Ovary (tissue), 7 donors: ENCODE measurements at regions not wholly inside any gene's neighbourhood (a gene's known extent, or its start where the extent isn't known, plus 50 kb on each side); places are given as distances from the start of the nearest gene placed in this dataset.

Experiments
- DNase-seq, 5 donors: peaks; one replicate each; pipeline ENCODE4 v3.0.0-alpha.2; 2019 to 2020
- H3K27ac ChIP-seq, 2 donors: fragments of 200-600 bp; one replicate each; pipeline versions ENCODE4 v1.5.1 to v1.8.0; 2019 to 2022
- H3K27me3 ChIP-seq: fragments of 200-600 bp; one replicate; pipeline ENCODE4 v1.8.0; 2022
- H3K36me3 ChIP-seq: fragments of 200-600 bp; sonication (generic); one replicate; pipeline ENCODE4 v1.5.1; 2019
- H3K4me1 ChIP-seq: one replicate; pipeline ENCODE4 v1.8.1; 2013; ENCODE audit warnings: mild to moderate bottlenecking, moderate library complexity; ENCODE audit not compliant: insufficient read depth
- H3K4me3 ChIP-seq: fragments of 200-600 bp; sonication (generic); one replicate; pipeline ENCODE4 v1.5.1; 2017
- H3K9me3 ChIP-seq, 2 donors: fragments of 200-600 bp in 1 of 2; sonication (generic) in 1 of 2; one replicate each; pipeline versions ENCODE4 v1.5.1 to v1.8.1; 2013 to 2019; ENCODE audit warnings: mild to moderate bottlenecking in 1 of 2, moderate library complexity in 1 of 2
- EP300 ChIP-seq: sonication (generic); formaldehyde crosslinking; IDR thresholded peaks from one replicate; pipeline ENCODE4 v1.6.1; 2017; ENCODE audit warnings: antibody characterized with exemption
- POLR2A ChIP-seq: fragments of 450-650 bp; IDR thresholded peaks from one replicate; pipeline ENCODE4 v1.6.1; 2017; ENCODE audit warnings: antibody characterized with exemption, mild to moderate bottlenecking, moderate library complexity
- WGBS, 3 donors: extraction: QIAGEN DNeasy Blood & Tissue Kit in 1 of 3; methylation state at CpG; one replicate each; pipeline versions ENCODE4 v1.1.5 to v1.1.7; 2013 to 2017; 5-methylcytosine and 5-hydroxymethylcytosine counted together
- intact Hi-C, 4 donors: fragments of 100-400 bp; cut with DNase I; formaldehyde crosslinking; loops; one replicate each; pipeline versions ENCODE4 v1.11.0 to v1.15.1; 2022 to 2023
- TF ChIP-seq, protein P1 (sequence below), 3 donors: fragments of 450-650 bp in 2 of 3; fragments of 200-600 bp in 1 of 3; IDR thresholded peaks; one replicate each; pipeline versions ENCODE4 v1.5.1 to v1.8.0; 2016 to 2022; ENCODE audit warnings: antibody characterized with exemption in 3 of 3, mild to moderate bottlenecking in 1 of 3
- donor health status: DM: no; HTN: no; CAD: no; lungs with moderate emphysema.
- donor health status: DM: no; HTN: no; CAD: no.
- donor health status: Bipolar disorder and iron deficiency.
- donor health status: DM: no; HTN: no; CAD: no.
- donor health status: DM: yes; HTN: yes; CAD: no.

DNA sequence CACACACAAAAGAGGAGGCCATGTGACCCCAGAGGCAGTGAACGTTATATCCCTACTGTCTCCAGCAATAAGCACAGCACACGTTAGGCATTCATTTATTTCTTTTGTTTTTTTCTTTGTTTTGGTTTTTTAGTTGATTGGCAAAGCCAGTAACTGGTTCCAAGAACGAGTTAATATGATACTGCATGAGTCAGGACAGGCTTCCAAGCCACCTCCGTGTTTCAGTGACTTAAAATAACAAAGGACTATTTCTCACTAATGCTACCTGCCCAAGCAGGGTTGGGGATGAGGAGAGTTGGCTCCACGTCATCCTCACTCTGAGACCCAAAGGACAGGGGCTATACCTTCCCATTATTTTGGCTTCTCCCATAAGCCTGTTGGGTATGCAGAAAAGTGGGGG lies 130.5 kb downstream of the ST8SIA2 start:
- H3K36me3 ChIP-seq, result no peaks in the 10 kb centered on the region
- no peaks in the 10 kb centered on the region for H3K27me3 ChIP-seq
- H3K27ac ChIP-seq, result no peak overlapping the region
- intact Hi-C loops, result loop anchor here (5.0 to 10.0 kb wide), 5 partner anchors 158 to 191 kb away; no protein-coding TSS in a partner anchor
- TF ChIP-seq POLR2A, result no peak
- TF ChIP-seq EP300, result no peak
- TF ChIP-seq, protein P1, sequence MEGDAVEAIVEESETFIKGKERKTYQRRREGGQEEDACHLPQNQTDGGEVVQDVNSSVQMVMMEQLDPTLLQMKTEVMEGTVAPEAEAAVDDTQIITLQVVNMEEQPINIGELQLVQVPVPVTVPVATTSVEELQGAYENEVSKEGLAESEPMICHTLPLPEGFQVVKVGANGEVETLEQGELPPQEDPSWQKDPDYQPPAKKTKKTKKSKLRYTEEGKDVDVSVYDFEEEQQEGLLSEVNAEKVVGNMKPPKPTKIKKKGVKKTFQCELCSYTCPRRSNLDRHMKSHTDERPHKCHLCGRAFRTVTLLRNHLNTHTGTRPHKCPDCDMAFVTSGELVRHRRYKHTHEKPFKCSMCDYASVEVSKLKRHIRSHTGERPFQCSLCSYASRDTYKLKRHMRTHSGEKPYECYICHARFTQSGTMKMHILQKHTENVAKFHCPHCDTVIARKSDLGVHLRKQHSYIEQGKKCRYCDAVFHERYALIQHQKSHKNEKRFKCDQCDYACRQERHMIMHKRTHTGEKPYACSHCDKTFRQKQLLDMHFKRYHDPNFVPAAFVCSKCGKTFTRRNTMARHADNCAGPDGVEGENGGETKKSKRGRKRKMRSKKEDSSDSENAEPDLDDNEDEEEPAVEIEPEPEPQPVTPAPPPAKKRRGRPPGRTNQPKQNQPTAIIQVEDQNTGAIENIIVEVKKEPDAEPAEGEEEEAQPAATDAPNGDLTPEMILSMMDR (IDR thresholded peaks at IDR 0.05), result no peak
- WGBS, 3 donors, result 56 to 70% (median 59%) methylated on average over 5 of the region's 5 CpGs
- peaks cover 3% of the 10 kb centered on the region for H3K4me1 ChIP-seq
- no peaks in the 10 kb centered on the region for H3K9me3 ChIP-seq
- H3K4me3 ChIP-seq, result no peak overlapping the region
- no peak for DNase-seq

DNA sequence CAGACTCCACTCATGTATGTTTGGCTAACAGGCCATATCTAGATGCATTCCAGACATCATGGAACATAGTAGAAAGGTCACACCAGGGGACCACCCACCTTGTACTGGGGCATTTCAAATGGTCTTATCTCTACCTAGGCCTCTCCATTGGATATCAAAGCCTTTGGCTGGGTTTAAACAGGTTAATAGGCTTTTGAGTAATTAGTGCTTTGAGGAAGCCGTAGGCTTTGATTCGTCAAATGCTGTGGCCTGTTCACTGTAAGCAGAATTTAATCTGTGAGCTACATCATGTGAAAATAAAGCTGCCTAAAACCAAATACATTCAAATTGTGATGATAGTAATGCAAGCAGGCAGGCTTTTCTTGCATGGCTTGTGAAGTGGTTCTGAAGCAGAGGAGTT lies 129.5 kb downstream of the ST8SIA2 start:
- H3K27me3 ChIP-seq, result no peaks in the 10 kb centered on the region
- intact Hi-C loops, result loop anchor here (5.0 to 10.0 kb wide), 5 partner anchors 159 to 192 kb away; no protein-coding TSS in a partner anchor
- WGBS, 3 donors, result 95 to 97% (median 95%) methylated on average over 2 of the region's 2 CpGs

DNA sequence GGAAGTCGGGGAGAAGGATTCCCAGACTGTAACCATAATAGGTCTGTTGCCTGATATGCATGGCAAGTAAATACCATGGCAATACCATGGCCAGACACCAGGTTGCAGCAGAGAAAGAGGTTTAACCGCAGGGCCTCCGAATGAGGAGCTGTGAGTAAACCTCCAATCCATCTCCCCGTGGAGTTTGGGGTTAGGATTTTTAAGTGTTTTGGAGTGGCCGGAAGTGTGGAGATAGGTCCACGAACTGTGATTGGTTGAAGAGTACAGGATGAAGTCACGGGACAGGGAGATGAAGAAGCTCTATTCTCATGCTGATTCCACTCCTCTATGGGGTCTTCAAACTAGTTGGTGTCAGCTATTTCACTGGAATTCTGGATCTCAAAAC lies 127.9 kb downstream of the ST8SIA2 start:
- peak; percentile 81 to 92 (median 83) for DNase-seq
- Histone ChIP-seq H3K36me3 (no peaks in the 10 kb centered on the region), H3K9me3 (no peaks in the 10 kb centered on the region), H3K27me3 (no peaks in the 10 kb centered on the region), H3K4me1 (no peaks in the 10 kb centered on the region), H3K27ac (no peak overlapping the region), H3K4me3 (no peak overlapping the region)
- intact Hi-C loops, result loop anchor here (5.0 to 10.0 kb wide), 5 partner anchors 161 to 193 kb away; no protein-coding TSS in a partner anchor
- WGBS, 3 donors, result 0 to 2% (median 1%) methylated on average over 7 of the region's 7 CpGs
- TF ChIP-seq POLR2A (peak; percentile 8), EP300 (no peak)
- TF ChIP-seq, protein P1 (IDR thresholded peaks at IDR 0.05), result peak; percentile 49 to 96 (median 89)

More for the DNA sequence above, 129.5 kb downstream of the ST8SIA2 start:
- Histone ChIP-seq H3K36me3 (no peaks in the 10 kb centered on the region), H3K4me3 (no peak overlapping the region), H3K9me3 (no peaks in the 10 kb centered on the region), H3K4me1 (peaks cover 3% of the 10 kb centered on the region), H3K27ac (no peak overlapping the region)
- no peak for DNase-seq
- no peak for TF ChIP-seq EP300
- no peak for TF ChIP-seq POLR2A
- TF ChIP-seq, protein P1 (IDR thresholded peaks at IDR 0.05), result no peak

DNA sequence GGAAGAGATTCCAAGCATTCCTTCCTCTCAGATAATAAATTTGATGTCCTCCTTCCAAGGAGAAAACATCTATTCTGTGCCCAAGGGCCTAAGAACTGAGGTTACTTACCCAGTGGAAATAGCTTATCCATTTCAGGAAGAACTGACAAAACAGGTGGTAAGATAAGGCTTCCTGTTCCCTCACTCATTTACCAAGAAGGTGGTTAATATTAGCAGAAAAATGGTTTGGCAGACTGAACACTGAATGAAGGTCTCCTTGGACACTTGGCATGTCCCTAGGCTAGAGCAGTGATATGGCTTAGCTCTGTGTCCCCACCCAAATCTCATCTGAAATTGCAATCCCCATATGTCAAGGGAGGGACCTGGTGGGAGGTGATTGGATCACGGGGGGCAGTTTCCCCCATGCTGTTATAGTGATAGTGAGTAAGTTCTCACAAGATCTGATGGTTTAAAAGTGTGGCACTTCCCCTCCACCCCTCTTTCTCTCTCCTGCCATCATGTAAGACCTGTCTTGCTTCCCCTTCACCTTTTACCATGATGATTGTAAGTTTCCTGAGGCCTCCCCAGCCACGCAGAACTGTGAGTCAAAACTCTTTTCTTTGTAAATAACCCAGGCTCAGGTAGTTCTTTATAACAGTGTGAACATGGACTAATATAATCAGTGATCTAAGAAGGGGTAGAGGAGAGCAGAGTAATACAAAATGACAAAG lies 127.4 kb downstream of the ST8SIA2 start:
- 94 to 97% (median 96%) methylated on average over 2 of the region's 2 CpGs for WGBS, 3 donors
- intact Hi-C loops, result loop anchor here (5.0 to 10.0 kb wide), 5 partner anchors 161 to 194 kb away; no protein-coding TSS in a partner anchor
- H3K4me1 ChIP-seq, result no peaks in the 10 kb centered on the region
- H3K36me3 ChIP-seq, result no peaks in the 10 kb centered on the region
- no peaks in the 10 kb centered on the region for H3K27me3 ChIP-seq
- H3K27ac ChIP-seq, result no peak overlapping the region
- no peaks in the 10 kb centered on the region for H3K9me3 ChIP-seq
- H3K4me3 ChIP-seq, result no peak overlapping the region
- no peak for TF ChIP-seq POLR2A
- no peak for TF ChIP-seq EP300
- TF ChIP-seq, protein P1 (IDR thresholded peaks at IDR 0.05), result no peak
- DNase-seq, result no peak
